Keratinocyte (primary cell): ENCODE measurements at regions not wholly inside any gene's neighbourhood (a gene's known extent, or its start where the extent isn't known, plus 50 kb on each side); places are given as distances from the start of the nearest gene placed in this dataset.

Experiments used
- DNase-seq: peaks from one replicate; pipeline ENCODE4 v3.0.0-alpha.2; 2011; ENCODE audit warnings: low read depth, missing footprints, low spot score
- FAIRE-seq: peaks from 2 replicates; lab custom pipeline; 2011; peaks lifted over from hg19 to GRCh38; lab: Jason Lieb, UNC
- H2AFZ ChIP-seq: 2 replicates; pipeline ENCODE4 v1.6.0; 2012; ENCODE audit warnings: low read length, control low read depth, inconsistent platforms; ENCODE audit not compliant: control insufficient read depth
- H3K27ac ChIP-seq: 2 replicates; pipeline ENCODE4 v1.5.1; 2011; ENCODE audit warnings: low read length; ENCODE audit not compliant: control insufficient read depth, insufficient read depth
- H3K27me3 ChIP-seq: 3 replicates; pipeline ENCODE4 v1.6.0; 2011; ENCODE audit warnings: low read length; ENCODE audit not compliant: control insufficient read depth, insufficient read depth; ENCODE audit errors: extremely low read depth
- H3K36me3 ChIP-seq, 2 experiments: 2 replicates in 1 of 2; 3 replicates in 1 of 2; pipeline ENCODE4 v1.5.1; 2011; ENCODE audit warnings: low read length in 2 of 2, mild to moderate bottlenecking in 1 of 2; ENCODE audit not compliant: control insufficient read depth in 2 of 2, insufficient read depth in 2 of 2; ENCODE audit errors: extremely low read depth in 1 of 2
- H3K4me1 ChIP-seq: 3 replicates; pipeline ENCODE4 v1.5.1; 2011; ENCODE audit warnings: low read length; ENCODE audit not compliant: control insufficient read depth, insufficient read depth; ENCODE audit errors: extremely low read depth
- H3K4me2 ChIP-seq: 3 replicates; pipeline ENCODE4 v1.6.0; 2011; ENCODE audit warnings: low read depth, low read length; ENCODE audit not compliant: control insufficient read depth, insufficient read depth; ENCODE audit errors: extremely low read depth
- H3K4me3 ChIP-seq, 3 experiments: fragments of 200-600 bp in 1 of 3; sonication (generic) in 1 of 3; 2 replicates in 2 of 3; 3 replicates in 1 of 3; pipeline ENCODE4 v1.5.1; 2011 to 2016; ENCODE audit warnings: low read length in 3 of 3, mild to moderate bottlenecking in 3 of 3, control low read depth in 2 of 3, inconsistent platforms in 1 of 3, low read depth in 1 of 3, mixed read lengths in 1 of 3, mixed run types in 1 of 3, moderate library complexity in 1 of 3; ENCODE audit not compliant: control insufficient read depth in 2 of 3, insufficient read depth in 2 of 3; ENCODE audit errors: extremely low read depth in 1 of 3
- H3K79me2 ChIP-seq: 2 replicates; pipeline ENCODE4 v1.6.0; 2012; ENCODE audit warnings: low read length; ENCODE audit not compliant: control insufficient read depth, insufficient read depth
- H3K9ac ChIP-seq: 3 replicates; pipeline ENCODE4 v1.6.0; 2011; ENCODE audit warnings: low read length; ENCODE audit not compliant: control insufficient read depth, insufficient read depth; ENCODE audit errors: extremely low read depth
- H3K9me1 ChIP-seq: 3 replicates; pipeline ENCODE4 v1.6.0; 2011; ENCODE audit warnings: low read length; ENCODE audit not compliant: control insufficient read depth, insufficient read depth; ENCODE audit errors: extremely low read depth
- H3K9me3 ChIP-seq: 2 replicates; pipeline ENCODE4 v1.5.1; 2012; ENCODE audit warnings: low read depth, low read length; ENCODE audit not compliant: control insufficient read depth
- H4K20me1 ChIP-seq: 3 replicates; pipeline ENCODE4 v1.6.0; 2011; ENCODE audit warnings: low read length; ENCODE audit not compliant: control insufficient read depth, insufficient read depth; ENCODE audit errors: extremely low read depth
- CTCF ChIP-seq, 3 experiments: IDR thresholded peaks in 1 of 3; conservative IDR thresholded peaks in 1 of 3; optimal IDR thresholded peaks in 1 of 3; 2 replicates in 2 of 3; 3 replicates in 1 of 3; pipeline versions ENCODE3 to v1.5.1; 2011; ENCODE audit warnings: low read length in 3 of 3, mild to moderate bottlenecking in 3 of 3, moderate library complexity in 2 of 3, control low read depth in 1 of 3, inconsistent platforms in 1 of 3; ENCODE audit not compliant: insufficient read depth in 2 of 3; ENCODE audit errors: extremely low read depth in 1 of 3
- EZH2 ChIP-seq: IDR thresholded peaks from one replicate; pipeline ENCODE4 v1.6.1; 2012; ENCODE audit warnings: inconsistent platforms, mild to moderate bottlenecking, low read length, moderate library complexity
- dilution Hi-C: fragments of 300-500 bp; cut with MboI; formaldehyde crosslinking; loops from one replicate; pipeline ENCODE4 v1.7.0; 2020; ENCODE audit warnings: low sequenced_read_pairs; ENCODE audit not compliant: extremely low pct_ligation_motif_present

GRCh38 chr18:61281431-61281830 lies 51.8 kb upstream of the CDH20 start:
- Histone ChIP-seq H3K9me1 (no peaks in the 10 kb centered on the region), H3K36me3 (no peaks in the 10 kb centered on the region), H2AFZ (no peak overlapping the region), H3K27ac (no peak overlapping the region), H3K27me3 (no peaks in the 10 kb centered on the region), H4K20me1 (no peaks in the 10 kb centered on the region), H3K9ac (no peak overlapping the region), H3K4me1 (no peaks in the 10 kb centered on the region), H3K79me2 (no peaks in the 10 kb centered on the region), H3K4me3 (no peak overlapping the region), H3K9me3 (no peaks in the 10 kb centered on the region), H3K4me2 (no peak overlapping the region)
- dilution Hi-C loops, result no loop called here
- FAIRE-seq (no peak), DNase-seq (no peak)
- TF ChIP-seq EZH2, result no peak
- no peak for TF ChIP-seq CTCF (optimal IDR thresholded peaks at IDR 0.05 in 1 of 3, IDR thresholded peaks at IDR 0.05 in 1 of 3, conservative IDR thresholded peaks at IDR 0.05 in 1 of 3; ENCODE audit: extremely low read depth in 1 of 3, insufficient read depth in 2 of 3, low read length in 3 of 3)

GRCh38 chr18:61282926-61283325 lies 50.3 kb upstream of the CDH20 start:
- Histone ChIP-seq H3K79me2 (no peaks in the 10 kb centered on the region), H3K4me1 (peaks cover 6% of the 10 kb centered on the region), H3K4me2 (no peak overlapping the region), H3K36me3 (no peaks in the 10 kb centered on the region), H3K9me1 (no peaks in the 10 kb centered on the region), H3K27me3 (no peaks in the 10 kb centered on the region), H4K20me1 (no peaks in the 10 kb centered on the region), H3K9me3 (no peaks in the 10 kb centered on the region), H3K27ac (no peak overlapping the region), H2AFZ (no peak overlapping the region), H3K9ac (no peak overlapping the region), H3K4me3 (no peak overlapping the region)
- DNase-seq (no peak), FAIRE-seq (no peak)
- dilution Hi-C loops, result no loop called here
- TF ChIP-seq CTCF (optimal IDR thresholded peaks at IDR 0.05 in 1 of 3, IDR thresholded peaks at IDR 0.05 in 1 of 3, conservative IDR thresholded peaks at IDR 0.05 in 1 of 3; ENCODE audit: extremely low read depth in 1 of 3, insufficient read depth in 2 of 3, low read length in 3 of 3), result no peak
- no peak for TF ChIP-seq EZH2
